ENCODE measurements at regions not wholly inside any gene's neighbourhood (a gene's known extent, or its start where the extent isn't known, plus 50 kb on each side); places are given as distances from the start of the nearest gene placed in this dataset.
"Not testable (repeated sequence)": the region's sequence is repeated elsewhere in the genome, so short reads cannot be mapped to it uniquely, and the experiment has no call there.

DNA sequence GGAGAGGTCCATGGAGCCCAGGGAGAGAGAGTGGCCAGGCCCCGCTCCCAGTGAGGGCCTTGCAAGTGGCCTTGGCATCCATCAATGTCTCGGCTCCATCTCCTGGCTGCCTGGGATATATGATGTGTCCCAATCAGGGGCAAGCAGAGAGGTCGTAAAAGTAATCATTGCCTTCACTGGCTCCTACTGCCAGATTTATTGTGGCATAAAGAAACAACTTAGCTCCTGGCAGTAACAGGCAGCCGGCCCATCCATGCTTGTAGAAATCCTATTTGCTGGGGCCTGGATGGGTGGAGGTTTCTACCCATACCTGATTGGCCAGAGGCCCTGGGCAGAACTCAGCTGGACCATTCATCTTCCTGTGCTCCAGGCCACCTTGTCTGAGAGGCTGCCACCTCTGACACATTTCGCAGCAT, 272.6 kb downstream of the MATN1 start:
- no peak for DNase-seq

DNA sequence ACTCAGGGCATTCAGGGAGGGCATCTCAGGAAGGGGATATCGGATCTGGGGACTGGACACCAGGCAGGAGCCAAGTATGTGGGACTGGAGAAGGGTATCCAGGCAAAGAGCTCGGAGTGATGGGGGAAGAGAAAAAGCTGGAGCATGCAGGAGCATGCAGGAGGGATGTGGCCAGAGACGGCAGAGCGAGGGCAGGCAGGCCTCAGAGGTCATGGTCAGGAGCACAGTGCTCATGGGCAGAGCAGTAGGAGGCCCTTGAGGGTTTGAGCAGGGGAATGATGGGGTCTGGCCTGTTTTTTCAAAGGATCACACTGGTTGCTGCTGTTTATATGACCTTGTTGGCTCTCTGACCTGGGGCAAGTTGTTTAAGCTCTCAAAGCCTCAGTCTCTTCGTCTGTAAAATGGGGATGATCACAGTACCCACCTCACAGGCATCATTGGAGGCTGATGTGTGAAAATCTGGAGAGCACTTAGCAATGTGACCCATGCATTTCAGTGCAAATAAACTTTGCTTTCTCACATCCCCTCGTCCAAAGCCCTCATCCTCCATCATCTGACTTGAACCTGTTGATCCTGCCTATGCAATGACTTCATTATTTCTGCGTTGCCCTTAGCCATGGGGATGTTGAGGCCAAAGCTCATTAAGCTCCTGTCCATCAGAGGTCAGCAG, 273.1 kb downstream of the MATN1 start:
- no peak for DNase-seq

DNA sequence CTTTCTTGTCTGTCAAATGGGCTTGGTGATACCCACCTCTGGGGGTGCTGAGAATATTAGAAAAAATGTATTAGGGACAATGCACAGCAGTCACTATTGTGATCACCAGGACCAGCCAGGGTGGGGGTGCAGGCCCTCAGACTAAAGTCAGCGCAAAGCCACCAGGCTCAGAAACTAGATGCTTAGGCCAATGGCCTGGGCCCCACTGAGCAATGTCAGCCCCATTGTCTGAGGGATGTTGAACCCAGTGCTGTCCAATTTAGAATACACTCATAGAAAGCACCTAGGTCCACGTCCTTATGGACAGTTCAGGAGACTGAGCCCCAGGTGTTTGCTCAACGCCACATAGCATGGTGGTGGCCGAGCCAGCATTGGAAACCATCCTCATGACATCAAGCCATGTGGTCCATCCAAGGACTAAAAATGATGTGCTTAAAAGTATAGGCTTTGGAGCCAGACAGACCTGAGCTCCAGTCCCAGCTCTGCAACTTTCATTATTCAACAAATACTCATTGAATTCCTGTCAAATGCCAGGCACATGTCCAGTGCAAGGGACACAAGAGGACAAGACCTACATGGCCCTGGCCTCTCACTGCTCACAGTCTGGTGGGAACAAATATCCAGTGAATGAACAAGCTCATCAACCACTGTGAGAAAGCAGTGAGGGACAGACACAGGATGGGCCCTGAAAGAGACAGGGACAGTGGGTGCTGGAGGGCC, 273.8 kb downstream of the MATN1 start:
- no peak for DNase-seq

DNA sequence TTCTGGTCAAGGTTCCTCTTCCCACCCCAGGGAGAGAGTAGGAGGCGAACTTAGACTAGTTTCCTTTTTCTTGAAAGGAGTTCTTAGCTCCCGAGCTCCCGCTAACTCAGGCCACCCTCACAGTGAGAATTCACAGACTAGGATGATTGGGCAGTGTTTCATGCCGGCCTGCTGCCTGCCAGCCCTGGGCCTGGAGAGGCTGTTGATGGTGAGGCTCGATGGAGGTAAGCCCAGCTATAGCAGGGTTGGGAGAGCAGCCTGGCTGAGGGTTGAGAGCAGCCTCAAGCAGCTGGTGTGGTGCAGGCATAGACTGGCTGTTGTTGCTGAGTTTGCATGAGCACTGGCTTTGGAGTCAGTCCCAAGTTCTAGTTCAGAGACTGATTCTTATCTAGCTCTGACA, 274.4 kb downstream of the MATN1 start:
- no peak for DNase-seq

DNA sequence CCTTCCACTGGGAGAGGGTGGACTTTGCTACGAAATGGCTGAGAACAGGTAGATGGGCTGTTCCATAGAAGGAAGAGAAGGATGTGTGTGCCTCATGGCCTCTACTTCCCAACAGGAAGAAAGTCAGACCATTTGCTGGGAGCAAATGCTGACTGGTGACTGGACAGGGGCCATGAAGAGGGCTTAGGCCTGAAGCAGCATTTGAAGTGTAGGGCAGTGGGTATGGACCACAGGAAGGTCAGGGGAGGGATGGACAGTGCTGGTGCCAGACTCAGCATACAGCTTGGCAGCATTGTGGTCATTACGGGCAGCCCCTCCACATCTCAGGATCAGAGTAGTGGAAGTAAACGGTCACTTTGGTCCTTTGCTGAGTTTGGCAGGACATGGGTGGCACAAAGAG, 275.7 kb downstream of the MATN1 start:
- DNase-seq, result no peak

DNA sequence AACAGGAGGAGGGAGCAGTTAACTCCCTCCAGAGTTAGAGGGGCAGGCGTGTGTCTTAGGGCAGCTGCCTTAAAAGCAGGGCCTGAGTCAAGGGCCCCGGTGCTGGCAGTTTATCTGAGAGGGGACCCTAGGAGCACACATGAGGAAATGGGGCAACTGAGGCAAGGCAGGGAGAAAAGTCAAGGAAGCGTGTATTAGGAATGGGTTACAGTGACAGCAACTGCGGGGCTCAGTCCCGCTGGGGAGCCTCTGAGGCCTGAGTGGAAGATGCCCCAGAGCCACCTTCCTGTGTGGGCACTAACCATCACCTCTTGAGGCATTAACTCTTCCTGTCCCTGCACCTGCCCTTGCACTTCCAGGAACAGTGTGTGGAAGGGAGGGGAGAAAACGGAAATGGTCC, 276.3 kb downstream of the MATN1 start:
- no peak for DNase-seq

DNA sequence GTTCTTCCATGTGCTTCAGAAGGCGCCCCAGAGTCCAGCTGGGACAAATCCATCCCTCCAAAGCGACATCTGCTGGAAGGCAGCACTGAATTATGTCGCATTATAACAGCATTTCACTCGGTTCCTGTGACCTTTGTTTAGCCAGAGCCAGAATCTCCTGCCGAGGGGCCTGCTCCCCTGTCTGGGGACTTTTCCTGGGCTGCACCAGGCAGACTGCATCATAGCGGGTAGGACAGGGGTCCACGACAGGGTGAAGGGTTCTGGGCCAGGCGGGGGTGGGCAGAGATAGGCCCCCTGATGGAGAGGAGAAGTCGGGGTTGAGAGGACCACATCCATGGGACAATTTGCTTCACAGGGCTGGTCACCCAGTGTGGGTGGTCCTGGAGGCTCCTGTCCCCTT, 276.9 kb downstream of the MATN1 start:
- no peak for DNase-seq

DNA sequence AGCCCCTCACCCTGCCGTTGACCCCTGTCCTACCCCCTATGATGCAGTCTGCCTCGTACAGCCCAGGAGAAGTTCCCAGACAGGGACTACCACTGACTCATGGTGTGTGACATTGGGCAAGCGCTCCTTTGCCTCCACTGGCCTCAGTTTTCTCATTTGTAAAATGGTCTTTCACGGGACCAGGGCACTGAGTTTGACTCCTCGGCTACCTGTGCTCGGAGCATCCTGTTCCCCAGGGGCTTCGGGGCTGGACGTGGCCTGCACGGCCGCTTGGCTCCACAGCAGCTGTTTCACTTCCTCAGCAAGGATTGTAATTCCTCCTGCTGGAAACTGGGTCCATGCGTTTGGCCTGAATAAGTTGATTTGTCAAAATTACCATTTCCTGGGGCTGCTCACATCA, 277.3 kb downstream of the MATN1 start:
- no peak for DNase-seq

DNA sequence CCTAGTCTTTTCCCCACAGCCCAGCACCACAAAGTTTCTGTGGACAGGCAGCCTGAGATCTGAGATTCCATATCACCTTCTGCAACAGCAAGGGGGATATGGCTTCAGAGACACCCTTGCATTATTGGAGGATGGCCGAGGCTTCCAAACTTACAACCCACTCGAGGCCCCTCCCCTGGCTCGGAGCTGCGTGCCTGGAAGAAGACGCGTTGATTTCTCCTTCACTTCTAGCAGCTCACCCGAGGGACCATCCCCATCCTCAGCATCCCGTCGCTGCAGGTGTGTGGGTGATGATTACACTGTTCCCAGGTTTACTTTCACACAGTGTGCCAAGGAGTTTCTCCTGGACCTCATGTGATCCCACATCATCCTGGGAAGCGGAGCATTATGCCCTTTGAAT, 277.9 kb downstream of the MATN1 start:
- no peak for DNase-seq

DNA sequence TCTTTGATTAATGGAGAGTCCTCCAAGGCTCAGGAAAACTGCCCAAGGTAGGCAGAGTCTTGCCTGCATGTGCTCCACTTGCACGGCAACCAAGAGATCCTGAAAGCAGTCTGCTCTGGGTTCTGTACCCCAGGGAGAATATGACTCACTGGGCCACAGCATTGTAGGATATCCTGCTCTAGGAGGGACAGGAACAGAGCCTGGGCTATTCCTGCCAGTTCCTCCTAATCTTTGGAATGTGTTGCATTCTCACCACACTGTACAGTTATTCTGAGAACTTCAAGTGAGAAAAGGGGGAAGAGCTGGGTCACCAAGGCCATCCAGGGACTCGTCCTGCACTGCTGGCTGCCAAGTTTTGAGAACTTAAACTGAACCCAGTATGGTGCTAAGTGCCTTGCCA, 278.5 kb downstream of the MATN1 start:
- DNase-seq, result no peak

DNA sequence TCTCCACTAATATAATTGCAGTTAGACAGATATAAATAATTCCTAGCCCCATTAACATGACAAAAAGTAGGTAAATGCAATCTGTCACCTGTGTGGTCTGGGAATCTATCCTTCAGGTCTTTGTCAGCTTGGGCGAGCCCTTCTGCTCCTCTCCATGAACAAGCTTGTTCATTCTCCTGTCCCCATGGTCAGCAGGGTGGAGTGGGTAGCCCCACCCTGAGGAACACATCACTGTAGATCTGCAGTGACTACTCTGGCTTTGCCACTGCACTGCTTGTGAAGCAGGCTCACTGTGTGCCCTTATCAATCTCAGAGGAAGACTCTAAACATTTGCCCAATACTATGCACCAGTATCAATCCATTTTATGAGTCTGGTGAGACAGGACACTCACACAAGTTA, 279.0 kb downstream of the MATN1 start:
- DNase-seq, result no peak

DNA sequence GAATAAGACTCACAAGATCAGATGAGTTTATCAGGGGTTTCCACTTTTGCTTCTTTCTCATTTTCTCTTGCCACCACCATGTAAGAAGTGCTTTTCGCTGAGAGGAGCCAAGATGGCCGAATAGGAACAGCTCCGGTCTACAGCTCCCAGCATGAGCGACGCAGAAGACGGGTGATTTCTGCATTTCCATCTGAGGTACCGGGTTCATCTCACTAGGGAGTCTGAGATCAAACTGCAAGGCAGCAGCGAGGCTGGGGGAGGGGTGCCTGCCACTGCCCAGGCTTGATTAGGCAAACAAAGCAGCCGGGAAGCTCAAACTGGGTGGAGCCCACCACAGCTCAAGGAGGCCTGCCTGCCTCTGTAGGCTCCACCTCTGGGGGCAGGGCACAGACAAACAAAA, 285.1 kb downstream of the MATN1 start:
- DNase-seq, result not testable (repeated sequence)

DNA sequence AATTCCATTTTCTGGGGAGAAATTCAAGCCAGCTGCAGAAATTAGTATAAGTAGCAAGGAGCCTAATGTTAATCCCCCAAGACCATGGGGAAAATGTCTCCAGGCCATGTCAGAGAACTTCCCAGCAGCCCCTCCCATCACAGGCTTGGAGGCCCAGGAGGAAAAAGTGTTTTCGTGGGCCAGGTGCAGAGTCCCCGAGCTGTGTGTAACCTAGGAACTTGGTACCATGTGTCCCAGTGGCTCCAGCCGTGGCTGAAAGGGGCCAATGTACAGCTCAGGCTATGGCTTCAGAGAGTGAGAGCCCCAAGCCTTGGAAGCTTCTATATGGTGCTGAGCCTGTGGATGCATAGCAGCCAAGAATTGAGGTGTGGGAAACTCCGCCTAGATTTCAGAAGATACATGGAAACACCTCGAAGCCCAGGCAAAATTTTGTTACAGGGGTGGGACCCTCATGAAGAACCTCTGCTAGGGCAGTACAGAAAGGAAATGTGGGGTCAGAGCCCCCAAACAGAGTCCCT, 286.3 kb downstream of the MATN1 start:
- no peak for DNase-seq

DNA sequence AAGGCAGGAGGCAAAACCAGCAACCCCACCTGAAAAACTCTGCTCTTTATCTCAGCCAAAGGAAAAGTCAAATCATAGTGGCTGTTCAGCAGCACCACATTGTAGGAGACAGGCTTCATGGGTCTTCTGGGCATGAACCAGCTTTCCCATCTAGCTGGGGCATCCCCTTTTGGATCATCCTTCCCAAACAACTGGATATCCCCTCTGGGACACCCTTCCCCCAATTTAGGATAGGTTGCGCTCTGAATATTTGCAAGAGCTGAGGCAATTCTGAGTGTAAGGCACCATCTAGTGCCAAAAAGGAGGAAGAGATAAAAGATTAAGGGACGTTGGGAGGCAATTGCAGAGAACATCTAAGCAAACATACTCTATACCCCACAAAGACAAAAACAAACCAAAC, 295.8 kb downstream of the MATN1 start:
- no peak for DNase-seq

DNA sequence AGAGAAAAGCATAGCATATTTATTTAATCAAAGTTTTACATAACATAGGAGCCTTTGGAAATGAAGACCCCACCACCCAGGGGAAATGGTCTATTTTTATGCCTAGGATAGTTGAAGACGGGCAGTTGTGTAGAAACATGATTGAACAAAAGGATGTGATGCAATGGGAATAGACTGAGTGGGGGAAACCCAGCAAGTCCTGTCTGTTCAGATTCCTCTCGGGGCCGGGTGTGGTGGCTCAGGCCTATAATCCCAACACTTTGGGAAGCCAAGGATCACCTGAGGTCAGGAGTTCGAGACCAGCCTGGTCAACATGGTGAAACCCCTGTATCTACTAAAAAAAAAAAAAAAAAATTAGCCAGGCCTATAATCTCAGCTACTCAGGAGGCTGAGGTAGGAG, 298.3 kb downstream of the MATN1 start:
- DNase-seq, result no peak

DNA sequence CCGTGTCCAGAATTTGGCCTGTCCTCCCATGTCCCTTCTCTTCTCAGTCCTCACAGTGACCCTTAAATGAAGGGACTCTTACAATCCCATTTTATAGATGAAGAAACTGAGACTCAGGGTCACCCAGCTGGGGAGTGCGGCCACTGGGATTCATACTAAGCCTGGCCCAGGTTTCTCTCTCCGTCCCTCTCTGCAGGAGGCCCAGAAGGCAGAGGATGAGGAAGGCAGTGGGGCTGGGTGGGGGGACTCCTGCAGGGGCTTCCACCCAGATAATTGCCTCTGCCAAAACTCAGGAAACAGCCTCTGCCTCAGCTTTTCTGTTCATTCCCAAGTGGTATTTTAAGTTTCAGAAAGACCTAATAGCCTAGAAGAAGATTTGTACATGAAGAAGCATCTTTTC, 299.8 kb downstream of the MATN1 start:
- DNase-seq, result no peak

DNA sequence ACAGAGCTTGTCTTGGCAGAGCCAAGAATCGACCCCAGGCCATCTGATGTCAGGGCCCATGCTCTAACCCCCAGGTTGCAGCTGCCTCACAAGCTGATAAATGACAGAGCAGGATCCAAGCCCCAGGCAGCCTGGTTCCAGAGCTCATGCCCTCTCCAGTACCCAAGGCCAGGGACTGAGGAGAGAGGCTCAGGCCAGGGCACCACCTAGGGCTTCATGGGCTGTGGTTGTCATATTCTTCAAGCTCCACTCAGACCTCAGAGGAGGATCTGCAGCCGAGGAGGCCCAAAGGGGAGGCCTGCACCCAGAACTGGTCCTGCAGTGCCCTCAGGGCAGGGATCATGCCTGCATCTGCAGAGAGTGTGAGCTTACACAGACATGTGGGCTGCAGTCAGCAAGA, 301.1 kb downstream of the MATN1 start:
- no peak for DNase-seq

DNA sequence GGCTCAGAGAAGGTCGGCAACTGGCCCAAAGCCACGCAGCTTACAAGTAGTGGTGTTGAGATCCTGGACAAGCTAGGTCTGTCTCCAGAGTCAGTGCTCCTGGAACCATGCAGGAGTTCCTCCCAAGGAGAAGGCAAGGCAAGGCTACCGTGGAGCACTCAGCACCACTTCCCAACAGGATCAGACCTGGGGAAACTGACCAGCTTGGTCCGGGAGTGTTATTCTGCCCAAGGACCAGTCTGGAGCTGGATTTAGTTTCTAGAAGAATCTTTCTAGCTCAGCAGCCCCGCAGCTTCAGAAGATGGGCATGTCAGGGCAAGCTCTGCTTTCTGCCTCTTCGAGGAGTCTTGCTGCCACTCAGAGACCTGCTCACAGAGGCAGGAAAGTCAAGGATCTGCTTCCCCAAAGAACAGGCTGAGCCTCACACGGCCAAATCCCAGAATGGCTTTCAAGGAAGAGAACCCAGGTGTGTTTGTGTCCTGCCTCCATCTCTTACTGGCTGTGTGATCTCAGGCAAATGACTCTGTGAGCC, 302.8 kb downstream of the MATN1 start:
- no peak for DNase-seq

DNA sequence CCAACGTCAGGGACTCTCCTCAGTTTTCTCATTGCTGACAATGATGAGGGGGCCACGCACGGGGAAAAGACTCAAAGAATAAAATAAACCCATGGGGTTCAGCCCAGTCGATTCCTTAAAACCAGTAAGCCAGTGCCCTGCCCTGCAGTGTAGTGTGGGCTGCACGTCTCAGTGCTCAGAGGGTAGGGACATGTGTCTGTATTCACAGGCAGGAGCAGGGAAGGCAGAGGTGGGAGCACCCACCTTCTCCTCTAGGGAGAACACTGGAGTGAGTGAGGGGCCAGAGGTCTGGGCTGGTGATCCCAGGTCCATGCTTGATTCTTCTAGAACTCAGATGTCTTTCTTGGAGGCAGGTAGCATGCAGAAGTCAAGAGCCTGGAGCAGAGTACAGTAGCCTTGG, 303.6 kb downstream of the MATN1 start:
- DNase-seq, result no peak

DNA sequence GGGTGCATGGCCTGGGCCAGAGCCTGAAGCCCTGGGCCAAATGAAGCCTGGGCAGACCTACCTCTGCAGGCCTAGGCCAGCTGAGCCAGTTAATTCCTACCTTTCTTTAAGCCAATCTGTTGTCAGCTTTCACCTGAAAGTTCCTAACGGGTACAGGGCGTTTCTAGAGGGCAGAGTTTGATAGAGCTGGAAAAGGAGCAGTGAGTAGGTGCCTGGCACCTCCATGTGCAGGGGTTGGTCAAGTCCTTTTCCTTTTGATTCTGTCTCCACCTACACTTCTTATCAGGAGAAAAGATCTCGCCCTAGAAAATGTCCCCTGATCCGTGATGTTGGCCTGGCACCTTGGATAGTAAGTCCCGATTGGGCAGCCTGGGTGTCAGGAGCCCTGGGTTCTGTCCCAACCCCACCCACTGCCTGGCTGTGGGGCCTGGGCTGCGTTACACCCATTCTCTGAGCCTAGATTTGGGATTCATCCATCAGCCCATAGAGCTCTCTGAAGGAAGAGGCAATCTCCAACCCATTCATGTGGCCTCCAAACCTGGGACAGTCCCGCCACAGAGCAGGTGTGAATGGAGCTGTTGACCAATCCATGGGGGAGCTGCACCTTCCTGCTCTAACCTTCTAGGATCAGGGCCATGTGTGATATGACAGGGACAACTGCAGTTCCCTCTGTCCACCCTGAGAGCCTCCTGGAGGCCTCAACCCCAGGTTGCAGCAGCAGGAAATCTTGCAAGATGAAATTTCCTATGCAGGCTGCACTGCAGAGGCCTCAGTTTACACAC, 304.3 kb downstream of the MATN1 start:
- no peak for DNase-seq

DNA sequence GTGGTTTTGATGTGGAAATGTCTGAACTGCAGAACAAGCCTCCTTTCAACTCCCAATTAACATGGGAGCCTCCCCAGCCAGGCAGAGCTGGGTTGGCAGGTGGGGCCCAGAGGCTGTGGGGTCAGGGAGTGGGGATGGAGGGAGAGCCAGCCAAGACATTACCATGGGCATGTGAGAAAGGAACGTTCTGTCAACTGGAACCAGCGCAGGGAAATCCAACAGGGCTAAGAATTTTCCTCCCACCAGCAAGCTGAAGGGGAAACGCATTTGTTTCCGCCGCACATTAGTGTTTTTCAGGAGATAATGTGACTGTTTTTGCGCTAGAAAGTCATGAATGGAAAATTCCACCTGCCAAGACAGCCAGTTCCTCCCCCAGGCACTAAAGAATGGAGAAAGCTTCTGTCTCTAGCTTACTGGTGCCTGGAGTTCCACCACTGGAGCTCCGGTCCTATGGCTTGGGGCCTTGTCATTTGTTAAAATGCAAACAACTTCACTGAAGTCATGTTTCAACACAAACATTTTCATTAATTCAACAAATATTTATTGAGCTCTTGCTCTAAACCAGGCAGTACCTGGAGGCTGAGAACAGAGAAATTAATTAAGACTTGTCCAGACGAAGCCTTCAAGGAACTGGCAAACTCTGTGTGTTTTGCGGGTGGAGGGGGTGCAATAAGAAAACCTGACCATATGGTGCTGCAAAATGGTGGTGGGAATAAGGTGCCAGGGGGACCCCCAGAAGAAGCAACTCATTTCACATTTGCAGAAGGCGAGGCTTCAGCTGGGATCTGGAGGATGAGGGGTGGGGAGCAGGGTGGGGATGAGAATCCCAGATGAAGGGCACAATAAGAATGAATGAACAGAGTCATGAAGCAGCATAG, 305.1 kb downstream of the MATN1 start:
- DNase-seq, result no peak

DNA sequence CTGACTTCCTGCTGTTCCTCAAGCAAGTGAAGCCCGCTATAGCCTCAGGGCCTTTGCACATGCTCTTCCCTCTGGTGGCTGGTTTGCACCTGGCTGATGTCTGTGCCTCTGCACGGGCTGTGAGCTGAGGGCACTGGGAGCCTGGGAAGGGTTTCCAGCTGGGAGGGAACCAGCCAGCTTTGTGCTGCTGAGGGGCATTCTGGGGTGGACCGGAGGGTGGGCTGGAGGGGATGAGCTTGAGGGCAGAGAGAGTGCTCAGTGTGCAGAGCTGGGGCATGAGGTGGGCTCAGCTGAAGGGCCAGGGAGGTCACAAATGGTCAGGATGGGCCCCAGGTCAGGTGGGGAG, 305.7 kb downstream of the MATN1 start:
- no peak for DNase-seq
